ENCODE measurements at regions not wholly inside any gene's neighbourhood (a gene's known extent, or its start where the extent isn't known, plus 50 kb on each side); places are given as distances from the start of the nearest gene placed in this dataset.

DNA sequence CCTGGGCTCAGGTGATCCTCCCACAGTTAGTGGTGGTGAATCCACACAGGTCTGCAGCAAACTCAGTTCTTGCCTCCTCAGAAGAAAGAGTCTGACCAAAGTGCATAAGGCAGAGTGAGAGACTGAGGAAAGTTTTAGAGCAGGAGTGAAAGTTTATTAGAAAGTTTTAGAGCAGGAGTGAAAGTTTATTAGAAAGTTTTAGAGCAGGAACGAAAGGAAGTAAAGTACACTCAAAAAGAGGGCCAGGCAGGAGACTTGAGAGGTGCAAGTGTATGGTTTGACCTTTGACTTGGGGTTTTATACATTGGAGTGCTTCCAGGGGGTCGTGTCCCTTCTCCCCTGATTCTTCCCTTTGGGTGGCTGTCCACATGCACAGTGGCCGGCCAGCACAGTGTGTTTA, 84.2 kb downstream of the LSM3 start:
- TF ChIP-seq, protein P1, sequence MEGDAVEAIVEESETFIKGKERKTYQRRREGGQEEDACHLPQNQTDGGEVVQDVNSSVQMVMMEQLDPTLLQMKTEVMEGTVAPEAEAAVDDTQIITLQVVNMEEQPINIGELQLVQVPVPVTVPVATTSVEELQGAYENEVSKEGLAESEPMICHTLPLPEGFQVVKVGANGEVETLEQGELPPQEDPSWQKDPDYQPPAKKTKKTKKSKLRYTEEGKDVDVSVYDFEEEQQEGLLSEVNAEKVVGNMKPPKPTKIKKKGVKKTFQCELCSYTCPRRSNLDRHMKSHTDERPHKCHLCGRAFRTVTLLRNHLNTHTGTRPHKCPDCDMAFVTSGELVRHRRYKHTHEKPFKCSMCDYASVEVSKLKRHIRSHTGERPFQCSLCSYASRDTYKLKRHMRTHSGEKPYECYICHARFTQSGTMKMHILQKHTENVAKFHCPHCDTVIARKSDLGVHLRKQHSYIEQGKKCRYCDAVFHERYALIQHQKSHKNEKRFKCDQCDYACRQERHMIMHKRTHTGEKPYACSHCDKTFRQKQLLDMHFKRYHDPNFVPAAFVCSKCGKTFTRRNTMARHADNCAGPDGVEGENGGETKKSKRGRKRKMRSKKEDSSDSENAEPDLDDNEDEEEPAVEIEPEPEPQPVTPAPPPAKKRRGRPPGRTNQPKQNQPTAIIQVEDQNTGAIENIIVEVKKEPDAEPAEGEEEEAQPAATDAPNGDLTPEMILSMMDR (IDR thresholded peaks at IDR 0.05), result no peak
- no peak for TF ChIP-seq EP300 (IDR thresholded peaks at IDR 0.05)
- TF ChIP-seq POLR2AphosphoS5 (IDR thresholded peaks at IDR 0.05), result no peak
- TF ChIP-seq POLR2A (IDR thresholded peaks at IDR 0.05), result no peak
